ENCODE measurements at regions not wholly inside any gene's neighbourhood (a gene's known extent, or its start where the extent isn't known, plus 50 kb on each side); places are given as distances from the start of the nearest gene placed in this dataset.
A peak's percentile ranks its signal among the peaks of the same experiment; 100 is the strongest.
"Not testable (repeated sequence)": the region's sequence is repeated elsewhere in the genome, so short reads cannot be mapped to it uniquely, and the experiment has no call there.

- no peak overlapping the region for H3K4me3 Mint-ChIP-seq
- DNase-seq (no peak), ATAC-seq (no peak)
- H3K36me3 Mint-ChIP-seq (ENCODE audit: insufficient read depth): no peaks in the 10 kb centered on the region
- H3K27me3 Mint-ChIP-seq (ENCODE audit: low read depth): no peaks in the 10 kb centered on the region
- H3K4me1 Mint-ChIP-seq (ENCODE audit: low read depth): no peaks in the 10 kb centered on the region
- H3K9me3 Mint-ChIP-seq: no peaks in the 10 kb centered on the region
Observed at GRCh38 chr16:48081656-48082055, 74.1 kb downstream of the ABCC12 start.

DNA sequence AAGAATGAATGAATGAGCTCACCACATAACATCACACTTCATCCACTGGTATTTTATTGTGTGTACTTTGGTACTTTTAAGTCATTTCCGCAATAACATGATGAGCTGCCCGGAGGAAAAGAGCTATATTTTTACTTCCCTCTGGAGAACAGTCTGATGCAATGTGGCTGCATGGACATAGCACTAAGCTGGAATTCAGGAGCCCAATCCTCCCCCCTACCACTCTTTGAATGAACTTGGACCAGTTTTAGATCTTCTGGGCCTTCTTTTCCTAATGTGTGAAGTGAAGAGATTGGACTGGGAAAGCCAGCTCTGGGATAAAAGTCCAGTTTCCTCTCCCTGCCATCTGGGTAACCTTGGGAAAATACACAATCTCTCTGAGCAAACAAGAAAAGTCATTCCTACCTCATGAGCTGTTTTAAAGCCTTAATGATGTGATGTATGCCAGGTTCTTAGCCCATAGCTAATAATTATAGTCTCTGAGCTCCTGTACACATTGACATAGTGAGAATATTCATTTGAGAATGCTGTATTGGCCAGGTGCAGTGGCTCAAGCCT lies 79.3 kb downstream of the ABCC12 start:
- ATAC-seq (no peak), DNase-seq (no peak)
- H3K27me3 Mint-ChIP-seq (ENCODE audit: low read depth): peaks cover 11% of the 10 kb centered on the region
- no peaks in the 10 kb centered on the region for H3K36me3 Mint-ChIP-seq (ENCODE audit: insufficient read depth)
- no peaks in the 10 kb centered on the region for H3K4me1 Mint-ChIP-seq (ENCODE audit: low read depth)
- H3K9me3 Mint-ChIP-seq: no peaks in the 10 kb centered on the region
- H3K4me3 Mint-ChIP-seq: no peak overlapping the region

- H3K4me3 Mint-ChIP-seq: no peak overlapping the region
- DNase-seq: no peak
- H3K9me3 Mint-ChIP-seq: no peaks in the 10 kb centered on the region
- no peaks in the 10 kb centered on the region for H3K36me3 Mint-ChIP-seq (ENCODE audit: insufficient read depth)
- H3K27me3 Mint-ChIP-seq (ENCODE audit: low read depth): peaks cover 11% of the 10 kb centered on the region
- H3K4me1 Mint-ChIP-seq (ENCODE audit: low read depth): no peaks in the 10 kb centered on the region
- no peak for ATAC-seq
Observed at GRCh38 chr16:48075398-48075797, 80.4 kb downstream of the ABCC12 start.

GRCh38 chr16:48067388-48067787 lies 88.4 kb downstream of the ABCC12 start:
- Mint-ChIP-seq H3K36me3 (ENCODE audit: insufficient read depth) (no peaks in the 10 kb centered on the region), H3K27me3 (ENCODE audit: low read depth) (peaks cover 7% of the 10 kb centered on the region), H3K4me3 (no peak overlapping the region), H3K4me1 (ENCODE audit: low read depth) (no peaks in the 10 kb centered on the region), H3K9me3 (peaks cover 3% of the 10 kb centered on the region)
- DNase-seq (no peak), ATAC-seq (no peak)

GRCh38 chr16:48064971-48065370 lies 90.8 kb downstream of the ABCC12 start:
- H3K4me1 Mint-ChIP-seq (ENCODE audit: low read depth): no peaks in the 10 kb centered on the region
- no peak overlapping the region for H3K4me3 Mint-ChIP-seq
- no peak for ATAC-seq
- peaks cover 10% of the 10 kb centered on the region for H3K27me3 Mint-ChIP-seq (ENCODE audit: low read depth)
- no peak for DNase-seq
- peaks cover 3% of the 10 kb centered on the region for H3K9me3 Mint-ChIP-seq
- H3K36me3 Mint-ChIP-seq (ENCODE audit: insufficient read depth): no peaks in the 10 kb centered on the region

DNA sequence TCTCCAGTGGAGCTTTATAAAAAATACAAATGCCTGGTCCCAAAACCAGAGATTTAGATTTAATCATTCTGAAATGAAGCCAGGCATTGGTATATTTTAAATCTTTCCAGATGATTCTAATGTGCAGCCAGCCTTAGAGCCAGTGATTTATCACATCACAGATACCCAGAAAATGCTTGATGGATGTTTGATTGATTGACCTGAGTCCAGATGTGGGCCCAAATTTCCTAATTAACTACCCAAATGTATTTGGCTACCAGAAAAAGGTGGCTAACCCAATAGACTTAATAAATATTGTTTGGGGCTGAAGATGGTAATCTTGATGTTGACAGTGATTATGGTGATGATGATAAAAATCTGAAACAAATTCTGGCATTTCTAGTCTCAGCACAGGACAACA lies 93.1 kb downstream of the ABCC12 start:
- Mint-ChIP-seq H3K9me3 (peaks cover 3% of the 10 kb centered on the region), H3K36me3 (ENCODE audit: insufficient read depth) (no peaks in the 10 kb centered on the region), H3K27me3 (ENCODE audit: low read depth) (peaks cover 9% of the 10 kb centered on the region), H3K4me3 (no peak overlapping the region), H3K4me1 (ENCODE audit: low read depth) (no peaks in the 10 kb centered on the region)
- ATAC-seq (no peak), DNase-seq (no peak)

DNA sequence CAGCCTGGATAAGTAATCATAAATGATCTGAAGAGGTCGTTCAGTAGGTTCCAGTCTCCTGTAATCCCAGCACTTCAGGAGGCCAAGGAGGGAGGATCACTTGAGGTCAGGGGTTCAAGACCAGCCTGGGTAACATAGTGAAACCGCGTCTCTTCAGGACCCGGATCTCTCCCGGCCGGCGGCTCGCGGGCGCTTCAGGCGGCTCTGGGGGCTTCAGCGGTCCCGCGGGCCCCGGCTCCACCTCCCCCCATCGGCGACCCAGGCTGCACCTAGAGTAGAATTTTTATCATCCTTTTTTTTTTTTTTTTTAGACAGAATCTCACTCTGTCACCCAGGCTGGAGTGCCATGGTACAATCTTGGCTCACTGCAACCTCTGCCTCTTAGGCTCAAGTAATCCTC lies 95.9 kb downstream of the ABCC12 start:
- DNase-seq: no peak
- Mint-ChIP-seq H3K36me3 (ENCODE audit: insufficient read depth) (no peaks in the 10 kb centered on the region), H3K4me3 (no peak overlapping the region), H3K9me3 (peaks cover 3% of the 10 kb centered on the region), H3K27me3 (ENCODE audit: low read depth) (peaks cover 12% of the 10 kb centered on the region), H3K4me1 (ENCODE audit: low read depth) (no peaks in the 10 kb centered on the region)
- ATAC-seq: no peak

GRCh38 chr16:48059190-48059589 lies 96.6 kb downstream of the ABCC12 start:
- not testable (repeated sequence) for H3K4me1 Mint-ChIP-seq (ENCODE audit: low read depth); H3K36me3 Mint-ChIP-seq (ENCODE audit: insufficient read depth); H3K9me3 Mint-ChIP-seq; DNase-seq; H3K4me3 Mint-ChIP-seq; ATAC-seq
- H3K27me3 Mint-ChIP-seq (ENCODE audit: low read depth): peaks cover 14% of the 10 kb centered on the region

- Mint-ChIP-seq H3K4me3 (no peak overlapping the region), H3K9me3 (no peaks in the 10 kb centered on the region), H3K36me3 (ENCODE audit: insufficient read depth) (no peaks in the 10 kb centered on the region), H3K27me3 (ENCODE audit: low read depth) (peaks cover 12% of the 10 kb centered on the region), H3K4me1 (ENCODE audit: low read depth) (no peaks in the 10 kb centered on the region)
- ATAC-seq: no peak
- DNase-seq: no peak
Observed at GRCh38 chr16:48057048-48057447, 98.7 kb downstream of the ABCC12 start.

GRCh38 chr16:48054881-48055601 lies 100.8 kb downstream of the ABCC12 start:
- ATAC-seq (peak; percentile 72 to 78), DNase-seq (no peak)
- no peaks in the 10 kb centered on the region for H3K4me1 Mint-ChIP-seq (ENCODE audit: low read depth)
- peaks cover 14% of the 10 kb centered on the region for H3K27me3 Mint-ChIP-seq (ENCODE audit: low read depth)
- no peaks in the 10 kb centered on the region for H3K9me3 Mint-ChIP-seq
- H3K36me3 Mint-ChIP-seq (ENCODE audit: insufficient read depth): no peaks in the 10 kb centered on the region
- no peak overlapping the region for H3K4me3 Mint-ChIP-seq

DNA sequence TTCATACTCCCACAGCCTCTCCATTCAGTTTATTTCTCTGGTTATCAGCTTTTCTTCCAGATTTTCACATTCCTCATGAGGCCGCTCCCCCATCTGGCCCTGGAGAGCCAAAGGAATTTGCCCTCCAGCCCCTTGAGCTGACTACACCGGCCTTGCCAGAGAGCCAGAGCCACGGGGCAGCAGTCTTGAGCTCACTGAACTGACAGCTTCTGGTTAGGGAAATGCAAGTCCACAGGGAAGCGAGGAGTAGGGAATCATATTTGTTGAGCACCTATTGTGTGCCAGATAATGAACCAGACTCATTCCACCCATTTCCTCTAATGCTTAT lies 102.4 kb downstream of the ABCC12 start:
- H3K27me3 Mint-ChIP-seq (ENCODE audit: low read depth): peaks cover 15% of the 10 kb centered on the region
- no peaks in the 10 kb centered on the region for H3K9me3 Mint-ChIP-seq
- H3K36me3 Mint-ChIP-seq (ENCODE audit: insufficient read depth): no peaks in the 10 kb centered on the region
- ATAC-seq: no peak
- H3K4me1 Mint-ChIP-seq (ENCODE audit: low read depth): no peaks in the 10 kb centered on the region
- no peak overlapping the region for H3K4me3 Mint-ChIP-seq
- DNase-seq: no peak

DNA sequence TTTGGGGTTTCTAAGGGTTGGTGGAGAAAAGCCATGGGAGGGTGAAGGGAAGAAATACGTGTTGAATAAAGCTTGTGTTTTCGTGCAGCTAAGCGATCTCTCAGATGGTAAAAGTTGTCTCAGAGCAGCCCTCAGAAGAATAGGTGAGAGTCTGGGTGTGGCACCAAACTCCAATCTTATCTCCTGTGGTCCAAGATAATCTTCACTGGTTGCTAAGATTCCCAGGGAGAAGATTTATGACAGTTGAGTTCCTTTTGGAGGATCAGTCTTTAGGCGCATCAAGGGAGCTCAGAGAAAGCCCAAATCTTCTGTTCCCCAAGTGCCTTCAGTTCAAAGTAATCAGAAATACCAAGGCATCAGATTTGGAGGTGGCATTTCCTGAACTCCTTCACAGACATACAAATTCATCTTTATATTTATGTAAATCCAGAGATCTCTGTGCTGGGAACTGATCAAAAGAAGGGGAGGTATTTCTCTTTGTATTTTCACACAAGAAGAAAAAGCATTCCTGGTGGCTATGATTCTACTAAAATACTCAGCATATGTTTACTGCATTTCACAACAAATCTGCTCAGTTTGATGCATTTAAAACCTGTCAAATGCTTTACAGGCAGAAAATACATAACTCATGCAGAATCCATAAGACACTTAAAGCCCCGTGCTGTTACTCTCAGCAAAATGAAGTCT lies 102.9 kb downstream of the ABCC12 start:
- no peak overlapping the region for H3K4me3 Mint-ChIP-seq
- H3K36me3 Mint-ChIP-seq (ENCODE audit: insufficient read depth): no peaks in the 10 kb centered on the region
- H3K9me3 Mint-ChIP-seq: no peaks in the 10 kb centered on the region
- peaks cover 17% of the 10 kb centered on the region for H3K27me3 Mint-ChIP-seq (ENCODE audit: low read depth)
- DNase-seq (no peak), ATAC-seq (no peak)
- no peaks in the 10 kb centered on the region for H3K4me1 Mint-ChIP-seq (ENCODE audit: low read depth)

- DNase-seq: no peak
- ATAC-seq: no peak
- no peaks in the 10 kb centered on the region for H3K4me1 Mint-ChIP-seq (ENCODE audit: low read depth)
- H3K9me3 Mint-ChIP-seq: no peaks in the 10 kb centered on the region
- no peak overlapping the region for H3K4me3 Mint-ChIP-seq
- H3K27me3 Mint-ChIP-seq (ENCODE audit: low read depth): peaks cover 18% of the 10 kb centered on the region
- no peaks in the 10 kb centered on the region for H3K36me3 Mint-ChIP-seq (ENCODE audit: insufficient read depth)
Observed at GRCh38 chr16:48050871-48051270, 104.9 kb downstream of the ABCC12 start.

DNA sequence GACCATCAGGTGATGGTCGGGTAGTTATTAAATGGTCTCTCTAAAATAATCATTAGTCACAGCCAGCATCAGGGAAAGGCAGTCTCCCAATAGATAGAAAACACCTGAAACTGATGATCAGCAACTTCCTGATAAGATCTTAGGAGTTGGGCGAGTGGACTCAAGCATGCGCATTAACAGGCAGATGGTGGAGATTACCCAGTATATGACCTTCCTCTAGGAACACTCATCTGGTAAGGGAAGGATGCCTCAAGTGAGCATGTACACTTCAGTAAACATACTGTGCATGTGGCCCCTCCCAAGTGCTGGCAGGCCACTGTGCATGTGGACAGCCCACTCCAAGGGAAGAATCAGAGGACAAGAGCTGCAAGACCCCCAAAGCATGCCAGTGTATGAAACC lies 105.9 kb downstream of the ABCC12 start:
- Mint-ChIP-seq H3K27me3 (ENCODE audit: low read depth) (peaks cover 18% of the 10 kb centered on the region), H3K9me3 (no peaks in the 10 kb centered on the region), H3K4me3 (no peak overlapping the region), H3K4me1 (ENCODE audit: low read depth) (no peaks in the 10 kb centered on the region), H3K36me3 (ENCODE audit: insufficient read depth) (no peaks in the 10 kb centered on the region)
- no peak for DNase-seq
- ATAC-seq: no peak

DNA sequence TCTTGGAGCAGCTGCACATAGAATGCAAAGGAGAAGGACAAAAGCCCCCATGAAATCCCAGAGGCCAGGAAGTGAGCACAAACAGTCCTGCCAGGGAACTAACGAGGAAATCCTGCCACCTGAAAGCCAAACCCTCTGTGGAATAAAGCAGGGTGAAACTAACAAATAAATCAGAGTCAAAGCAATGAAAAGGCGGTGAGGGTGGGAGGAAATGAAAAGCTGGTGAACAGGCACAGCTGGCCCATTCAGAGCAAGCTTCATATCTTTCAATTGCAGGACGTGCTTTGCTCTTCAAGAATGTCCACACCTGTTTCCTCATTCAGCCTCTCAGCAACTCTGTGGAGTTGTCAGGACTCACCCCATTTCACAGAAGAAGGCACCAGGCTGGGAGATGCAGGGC lies 108.1 kb downstream of the ABCC12 start:
- ATAC-seq (no peak), DNase-seq (no peak)
- peaks cover 16% of the 10 kb centered on the region for H3K27me3 Mint-ChIP-seq (ENCODE audit: low read depth)
- H3K4me3 Mint-ChIP-seq: no peak overlapping the region
- no peaks in the 10 kb centered on the region for H3K36me3 Mint-ChIP-seq (ENCODE audit: insufficient read depth)
- no peaks in the 10 kb centered on the region for H3K4me1 Mint-ChIP-seq (ENCODE audit: low read depth)
- H3K9me3 Mint-ChIP-seq: no peaks in the 10 kb centered on the region
